Spleen (tissue), 11 donors: ENCODE measurements at regions not wholly inside any gene's neighbourhood (a gene's known extent, or its start where the extent isn't known, plus 50 kb on each side); places are given as distances from the start of the nearest gene placed in this dataset.

Experiments
- DNase-seq: peaks from one replicate; pipeline ENCODE4 v3.0.0-alpha.2; 2020
- H3K27ac ChIP-seq, 8 donors: fragments of 200-600 bp; sonication (generic) in 7 of 8; 1 replicate in 4 of 8; 2 replicates in 4 of 8; pipeline versions ENCODE4 v1.5.0 to v1.8.0; 2016 to 2021; ENCODE audit warnings: inconsistent platforms in 4 of 8, mild to moderate bottlenecking in 4 of 8, moderate library complexity in 1 of 8
- H3K27me3 ChIP-seq, 7 donors: fragments of 200-600 bp; sonication (generic) in 6 of 7; replicated peaks in 1 of 7; 1 replicate in 4 of 7; 2 replicates in 3 of 7; pipeline versions ENCODE4 v1.5.0 to v1.8.0; 2016 to 2021; ENCODE audit warnings: inconsistent platforms in 3 of 7, mild to moderate bottlenecking in 1 of 7
- H3K36me3 ChIP-seq, 6 donors: fragments of 200-600 bp; sonication (generic) in 5 of 6; 1 replicate in 4 of 6; 2 replicates in 2 of 6; pipeline versions ENCODE4 v1.5.0 to v1.8.0; 2016 to 2021; ENCODE audit warnings: inconsistent platforms in 2 of 6
- H3K4me1 ChIP-seq, 6 donors: fragments of 200-600 bp; sonication (generic) in 5 of 6; 1 replicate in 3 of 6; 2 replicates in 3 of 6; pipeline versions ENCODE4 v1.5.0 to v1.8.0; 2016 to 2021; ENCODE audit warnings: inconsistent platforms in 3 of 6
- H3K4me3 ChIP-seq, 8 donors: fragments of 200-600 bp; sonication (generic) in 7 of 8; 1 replicate in 4 of 8; 2 replicates in 4 of 8; pipeline versions ENCODE4 v1.5.0 to v1.8.0; 2016 to 2021; ENCODE audit warnings: inconsistent platforms in 4 of 8, mild to moderate bottlenecking in 4 of 8, moderate library complexity in 2 of 8
- H3K9me3 ChIP-seq, 8 donors: fragments of 200-600 bp; sonication (generic) in 7 of 8; 1 replicate in 4 of 8; 2 replicates in 4 of 8; pipeline versions ENCODE4 v1.5.0 to v1.8.0; 2016 to 2021; ENCODE audit warnings: inconsistent platforms in 4 of 8
- POLR2A ChIP-seq, 3 donors: fragments of 450-650 bp; IDR thresholded peaks; one replicate each; pipeline ENCODE4 v1.5.1; 2017; ENCODE audit warnings: antibody characterized with exemption in 3 of 3, mild to moderate bottlenecking in 1 of 3
- POLR2AphosphoS5 ChIP-seq, 3 donors: sonication (generic); formaldehyde crosslinking; IDR thresholded peaks; one replicate each; pipeline ENCODE4 v1.5.1; 2017; ENCODE audit warnings: antibody characterized with exemption in 3 of 3
- WGBS, 5 donors: extraction: QIAGEN DNeasy Blood & Tissue Kit in 3 of 5; methylation state at CpG; one replicate each; pipeline versions ENCODE4 v1.1.5 to v1.1.7; 2013 to 2018; 5-methylcytosine and 5-hydroxymethylcytosine counted together
- intact Hi-C: fragments of 100-400 bp; cut with DNase I; formaldehyde crosslinking; loops from one replicate; pipeline ENCODE4 v1.15.0; 2023; ENCODE audit warnings: low total_unique reads
- TF ChIP-seq, protein P1 (sequence below), 11 experiments: fragments of 200-600 bp in 7 of 11; fragments of 450-650 bp in 4 of 11; sonication (generic) in 4 of 11; IDR thresholded peaks in 8 of 11; conservative IDR thresholded peaks in 3 of 11; 1 replicate in 7 of 11; 2 replicates in 4 of 11; pipeline versions ENCODE4 v1.4.0 to v1.8.0; 2016 to 2021; ENCODE audit warnings: antibody characterized with exemption in 11 of 11, inconsistent platforms in 4 of 11, mild to moderate bottlenecking in 1 of 11
- donor health status: healthy with polysubstance abuse.
- donor health status: DM: no; HTN: no; CAD: no; lungs with moderate emphysema.
- donor health status: DM: no; HTN: no; CAD: no.
- donor health status: Bipolar disorder and iron deficiency.
- donor health status: healthy.
- donor health status: DM: no; HTN: no; CAD: no.
- donor health status: DM: yes; HTN: yes; CAD: no.

DNA sequence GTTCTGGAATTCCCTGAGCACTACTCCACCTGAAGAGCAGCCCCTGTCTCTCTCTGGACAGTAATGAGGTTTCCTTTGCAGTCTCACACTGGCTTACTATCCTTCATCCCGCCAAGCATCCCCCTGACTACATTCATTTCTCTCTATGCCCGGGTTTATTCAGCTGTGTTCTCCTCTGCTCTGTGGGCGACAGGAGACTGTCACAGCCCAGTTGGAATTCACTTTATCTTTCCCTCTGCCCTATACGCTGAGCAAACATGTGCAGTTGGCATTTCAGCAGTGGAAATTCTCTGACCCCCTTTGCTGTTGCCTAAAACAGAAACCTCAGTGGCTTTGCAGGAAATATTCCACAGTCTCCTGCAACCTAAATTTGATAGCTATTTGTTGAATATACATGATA is 83.5 kb upstream of the MAX start:
- Histone ChIP-seq H3K27me3 (no peaks in the 10 kb centered on the region), H3K36me3 (no peaks in the 10 kb centered on the region), H3K9me3 (peaks cover 3 to 18% (median 14%) of the 10 kb centered on the region in 8 donors), H3K4me3 (no peak overlapping the region), H3K27ac (no peak overlapping the region), H3K4me1 (no peaks in the 10 kb centered on the region)
- TF ChIP-seq POLR2AphosphoS5 (IDR thresholded peaks at IDR 0.05) (no peak), POLR2A (IDR thresholded peaks at IDR 0.05) (no peak)
- TF ChIP-seq, protein P1, sequence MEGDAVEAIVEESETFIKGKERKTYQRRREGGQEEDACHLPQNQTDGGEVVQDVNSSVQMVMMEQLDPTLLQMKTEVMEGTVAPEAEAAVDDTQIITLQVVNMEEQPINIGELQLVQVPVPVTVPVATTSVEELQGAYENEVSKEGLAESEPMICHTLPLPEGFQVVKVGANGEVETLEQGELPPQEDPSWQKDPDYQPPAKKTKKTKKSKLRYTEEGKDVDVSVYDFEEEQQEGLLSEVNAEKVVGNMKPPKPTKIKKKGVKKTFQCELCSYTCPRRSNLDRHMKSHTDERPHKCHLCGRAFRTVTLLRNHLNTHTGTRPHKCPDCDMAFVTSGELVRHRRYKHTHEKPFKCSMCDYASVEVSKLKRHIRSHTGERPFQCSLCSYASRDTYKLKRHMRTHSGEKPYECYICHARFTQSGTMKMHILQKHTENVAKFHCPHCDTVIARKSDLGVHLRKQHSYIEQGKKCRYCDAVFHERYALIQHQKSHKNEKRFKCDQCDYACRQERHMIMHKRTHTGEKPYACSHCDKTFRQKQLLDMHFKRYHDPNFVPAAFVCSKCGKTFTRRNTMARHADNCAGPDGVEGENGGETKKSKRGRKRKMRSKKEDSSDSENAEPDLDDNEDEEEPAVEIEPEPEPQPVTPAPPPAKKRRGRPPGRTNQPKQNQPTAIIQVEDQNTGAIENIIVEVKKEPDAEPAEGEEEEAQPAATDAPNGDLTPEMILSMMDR (IDR thresholded peaks at IDR 0.05 in 8 of 11, conservative IDR thresholded peaks at IDR 0.05 in 3 of 11) = no peak
- 64 to 88% (median 83%) methylated on average over 4 of the region's 4 CpGs for WGBS, 5 donors
- DNase-seq = no peak
- intact Hi-C loops = no loop called here

DNA sequence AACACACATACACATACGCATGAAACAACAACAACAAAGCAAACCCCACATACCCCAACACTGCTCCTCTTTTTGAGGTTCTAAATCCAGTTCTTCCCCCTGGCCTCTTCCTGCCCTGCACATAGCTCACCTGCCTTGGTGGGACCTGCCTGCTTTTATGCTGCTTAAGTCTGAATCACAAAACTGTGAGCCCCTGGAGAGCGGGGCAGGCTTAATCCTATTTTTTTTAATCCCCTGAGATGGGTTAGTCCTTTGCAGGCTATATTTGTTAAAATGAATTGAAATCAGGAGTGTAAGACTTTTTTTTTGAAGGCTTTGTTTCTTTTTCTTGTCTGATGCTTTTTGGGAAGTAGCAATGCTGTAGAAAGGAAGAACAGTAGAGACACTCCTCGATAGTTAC is 84.6 kb upstream of the MAX start:
- H3K4me1 ChIP-seq = no peaks in the 10 kb centered on the region
- peaks cover 0 to 11% (median 7%) of the 10 kb centered on the region in 8 donors for H3K9me3 ChIP-seq
- H3K4me3 ChIP-seq = no peak overlapping the region
- intact Hi-C loops = no loop called here
- DNase-seq = no peak
- H3K27ac ChIP-seq = no peak overlapping the region
- no peaks in the 10 kb centered on the region for H3K36me3 ChIP-seq
- TF ChIP-seq POLR2A (IDR thresholded peaks at IDR 0.05) (no peak), POLR2AphosphoS5 (IDR thresholded peaks at IDR 0.05) (no peak)
- TF ChIP-seq, protein P1 (IDR thresholded peaks at IDR 0.05 in 8 of 11, conservative IDR thresholded peaks at IDR 0.05 in 3 of 11) = no peak
- no peaks in the 10 kb centered on the region for H3K27me3 ChIP-seq
- 78 to 83% (median 81%) methylated on average over 3 of the region's 3 CpGs for WGBS, 5 donors

DNA sequence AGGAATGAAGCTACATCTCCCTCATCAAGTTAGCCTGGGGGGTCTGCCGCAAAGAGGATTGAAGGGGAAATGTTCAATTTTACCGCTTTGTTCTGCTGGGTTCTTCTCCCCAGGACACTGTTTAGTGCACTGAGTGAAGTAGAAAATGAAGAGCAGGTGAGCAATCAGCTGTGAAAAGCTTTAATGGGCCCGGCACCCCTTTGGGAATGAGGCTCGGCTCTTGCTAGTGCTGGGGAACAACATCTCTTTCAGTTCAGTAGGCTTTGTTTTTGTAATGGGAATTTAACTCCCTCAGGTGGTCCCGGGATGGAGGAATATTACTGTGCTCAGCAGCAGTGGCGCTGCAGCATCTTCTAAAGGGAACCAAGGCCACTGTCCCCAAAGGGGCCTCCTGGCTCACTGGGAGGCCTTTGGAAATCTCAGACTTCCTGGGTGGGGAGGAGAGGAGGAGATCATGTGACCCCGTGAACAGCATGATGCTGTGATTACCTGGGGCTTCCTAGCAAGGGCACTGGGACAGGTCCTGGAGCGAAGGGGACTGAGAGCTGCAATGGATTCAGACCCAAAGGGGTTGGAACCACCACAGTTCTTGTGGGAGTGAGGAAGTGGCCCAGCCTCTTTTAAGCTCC is 85.2 kb upstream of the MAX start:
- no peaks in the 10 kb centered on the region for H3K27me3 ChIP-seq
- H3K4me3 ChIP-seq = no peak overlapping the region
- no peaks in the 10 kb centered on the region for H3K36me3 ChIP-seq
- no peak for TF ChIP-seq POLR2AphosphoS5 (IDR thresholded peaks at IDR 0.05)
- TF ChIP-seq POLR2A (IDR thresholded peaks at IDR 0.05) = no peak
- TF ChIP-seq, protein P1 (IDR thresholded peaks at IDR 0.05 in 8 of 11, conservative IDR thresholded peaks at IDR 0.05 in 3 of 11) = no peak
- no peak overlapping the region for H3K27ac ChIP-seq
- no peaks in the 10 kb centered on the region for H3K4me1 ChIP-seq
- intact Hi-C loops = no loop called here
- 68 to 85% (median 79%) methylated on average over 7 to 8 of the region's 8 CpGs for WGBS, 5 donors
- peaks cover 0 to 5% (median 2%) of the 10 kb centered on the region in 8 donors for H3K9me3 ChIP-seq
- no peak for DNase-seq

DNA sequence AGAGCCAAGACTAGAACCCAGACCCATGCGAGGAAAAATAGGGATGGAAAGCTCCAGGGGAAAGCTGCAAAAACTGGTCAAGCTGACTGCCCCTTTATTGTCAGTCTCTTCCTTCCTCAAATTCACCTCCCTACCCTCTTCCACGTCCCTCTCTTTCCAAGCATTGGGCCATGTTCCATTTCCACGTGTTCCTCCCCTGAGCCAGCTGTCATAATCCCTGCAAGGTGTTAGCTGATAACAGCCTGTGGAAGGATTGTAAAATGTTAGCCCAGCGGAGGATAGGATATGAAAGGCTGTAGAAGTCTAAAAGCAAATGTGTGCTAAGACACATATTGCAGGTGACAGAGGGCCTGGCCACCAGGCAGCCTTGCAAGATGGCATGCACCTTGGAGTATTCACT is 88.0 kb upstream of the MAX start:
- Histone ChIP-seq H3K36me3 (no peaks in the 10 kb centered on the region), H3K27me3 (no peaks in the 10 kb centered on the region), H3K4me1 (no peaks in the 10 kb centered on the region), H3K9me3 (no peaks in the 10 kb centered on the region), H3K4me3 (no peak overlapping the region), H3K27ac (no peak overlapping the region)
- WGBS, 5 donors = 62 to 83% (median 75%) methylated on average over 4 of the region's 4 CpGs
- no peak for DNase-seq
- intact Hi-C loops = no loop called here
- TF ChIP-seq POLR2A (IDR thresholded peaks at IDR 0.05) (no peak), POLR2AphosphoS5 (IDR thresholded peaks at IDR 0.05) (no peak)
- TF ChIP-seq, protein P1 (IDR thresholded peaks at IDR 0.05 in 8 of 11, conservative IDR thresholded peaks at IDR 0.05 in 3 of 11) = no peak
